HEK293 (cell line): ENCODE measurements at regions not wholly inside any gene's neighbourhood (a gene's known extent, or its start where the extent isn't known, plus 50 kb on each side); places are given as distances from the start of the nearest gene placed in this dataset.

ENCODE experiments used
- CTCF ChIA-PET: fragments of 350-600 bp; formaldehyde crosslinking; extraction: SDS; loops from one replicate; lab custom pipeline; 2021; ENCODE audit warnings: antibody characterized with exemption; lab: Yijun Ruan, JAX
- POLR2A ChIA-PET: fragments of 300-600 bp; formaldehyde crosslinking; extraction: SDS; loops from one replicate; lab custom pipeline; 2020; ENCODE audit warnings: antibody characterized with exemption, inconsistent platforms; lab: Yijun Ruan, JAX
- H3K27ac ChIP-seq: fragments of 200-500 bp; sonication (Bioruptor generic); 2 replicates; pipeline ENCODE4 v1.5.1; 2014; ENCODE audit warnings: low read depth, low read length, control low read depth, inconsistent platforms; ENCODE audit errors: extremely low read depth
- H3K36me3 ChIP-seq, 2 experiments: fragments of 200-500 bp in 1 of 2; sonication (Bioruptor generic) in 1 of 2; 1 replicate in 1 of 2; 2 replicates in 1 of 2; pipeline ENCODE4 v1.5.1; 2014 to 2017; ENCODE audit warnings: inconsistent platforms in 2 of 2, low read length in 2 of 2; ENCODE audit not compliant: control insufficient read depth in 2 of 2, insufficient read depth in 1 of 2
- H3K4me1 ChIP-seq: fragments of 200-500 bp; sonication (Bioruptor generic); 2 replicates; pipeline ENCODE4 v1.5.1; 2014; ENCODE audit warnings: mild to moderate bottlenecking, low read length, inconsistent platforms; ENCODE audit not compliant: control insufficient read depth, insufficient read depth
- H3K4me3 ChIP-seq: 2 replicates; pipeline ENCODE4 v1.5.1; 2011; ENCODE audit warnings: low read depth, mild to moderate bottlenecking, control low read depth, low read length, moderate library complexity
- H3K9me3 ChIP-seq: fragments of 200-500 bp; sonication (Bioruptor generic); 2 replicates; pipeline ENCODE4 v1.5.1; 2014; ENCODE audit warnings: low read depth, low read length, inconsistent platforms; ENCODE audit not compliant: control insufficient read depth, insufficient read depth
- BCL11B ChIP-seq: fragments of 450-650 bp; formaldehyde crosslinking; IDR thresholded peaks from 2 replicates; pipeline ENCODE4 v1.5.1; 2016; ENCODE audit warnings: low read depth, missing biosample characterization, missing genetic modification characterization
- CTCF ChIP-seq: fragments of 450-650 bp; formaldehyde crosslinking; IDR thresholded peaks from 2 replicates; pipeline ENCODE4 v1.5.1; 2016; ENCODE audit warnings: missing biosample characterization, missing genetic modification characterization
- PRDM2 ChIP-seq: fragments of 450-650 bp; formaldehyde crosslinking; IDR thresholded peaks from 2 replicates; pipeline ENCODE4 v1.5.1; 2016; ENCODE audit warnings: missing biosample characterization, missing genetic modification characterization, borderline replicate concordance
- SETDB1 ChIP-seq: IDR thresholded peaks from one replicate; pipeline ENCODE4 v1.6.1; 2017; ENCODE audit warnings: mild to moderate bottlenecking, low read length, moderate library complexity, mixed read lengths; ENCODE audit not compliant: insufficient read length
- TSHZ1 ChIP-seq: fragments of 450-650 bp; formaldehyde crosslinking; IDR thresholded peaks from 2 replicates; pipeline ENCODE4 v1.5.1; 2016; ENCODE audit warnings: missing biosample characterization, missing genetic modification characterization, borderline replicate concordance
- ZBTB20 ChIP-seq: fragments of 450-650 bp; formaldehyde crosslinking; IDR thresholded peaks from 2 replicates; pipeline ENCODE4 v1.5.1; 2016; ENCODE audit warnings: missing biosample characterization, missing genetic modification characterization
- ZBTB48 ChIP-seq: fragments of 450-650 bp; formaldehyde crosslinking; IDR thresholded peaks from 2 replicates; pipeline ENCODE4 v1.5.1; 2016; ENCODE audit warnings: missing biosample characterization, missing genetic modification characterization
- ZNF112 ChIP-seq: fragments of 450-650 bp; formaldehyde crosslinking; IDR thresholded peaks from 2 replicates; pipeline ENCODE4 v1.5.0; 2017; ENCODE audit warnings: missing biosample characterization, missing genetic modification characterization
- ZNF132 ChIP-seq: fragments of 450-650 bp; formaldehyde crosslinking; IDR thresholded peaks from 2 replicates; pipeline ENCODE4 v1.5.1; 2017; ENCODE audit warnings: missing biosample characterization, missing genetic modification characterization, borderline replicate concordance
- ZNF138 ChIP-seq: fragments of 450-650 bp; formaldehyde crosslinking; IDR thresholded peaks from 2 replicates; pipeline ENCODE4 v1.5.1; 2016; ENCODE audit warnings: missing biosample characterization, missing genetic modification characterization, borderline replicate concordance
- ZNF202 ChIP-seq: fragments of 450-650 bp; formaldehyde crosslinking; IDR thresholded peaks from 2 replicates; pipeline ENCODE4 v1.5.1; 2016; ENCODE audit warnings: missing biosample characterization, missing genetic modification characterization, borderline replicate concordance
- ZNF324 ChIP-seq: fragments of 450-650 bp; formaldehyde crosslinking; IDR thresholded peaks from 2 replicates; pipeline ENCODE4 v1.5.1; 2016; ENCODE audit warnings: missing biosample characterization, missing genetic modification characterization
- ZNF488 ChIP-seq: fragments of 450-650 bp; formaldehyde crosslinking; IDR thresholded peaks from 2 replicates; pipeline ENCODE4 v1.5.1; 2016; ENCODE audit warnings: missing biosample characterization, missing genetic modification characterization
- ZNF518A ChIP-seq: fragments of 450-650 bp; formaldehyde crosslinking; conservative IDR thresholded peaks from 2 replicates; pipeline ENCODE4 v1.5.1; 2016; ENCODE audit warnings: low read depth, missing biosample characterization, missing genetic modification characterization
- ZNF610 ChIP-seq: fragments of 450-650 bp; formaldehyde crosslinking; IDR thresholded peaks from 2 replicates; pipeline ENCODE4 v1.5.1; 2016; ENCODE audit warnings: missing biosample characterization, missing genetic modification characterization, borderline replicate concordance
- ZNF660 ChIP-seq: fragments of 450-650 bp; IDR thresholded peaks from 2 replicates; pipeline ENCODE4 v1.5.1; 2018; ENCODE audit warnings: missing biosample characterization, mild to moderate bottlenecking, missing genetic modification characterization
- ZNF777 ChIP-seq: fragments of 450-650 bp; formaldehyde crosslinking; IDR thresholded peaks from 2 replicates; pipeline ENCODE4 v1.5.1; 2017; ENCODE audit warnings: missing biosample characterization, missing genetic modification characterization, borderline replicate concordance

- ChIA-PET CTCF (no interaction called here), POLR2A (no interaction called here)
- no peak overlapping the region for H3K4me3 ChIP-seq
- H3K9me3 ChIP-seq: no peaks in the 10 kb centered on the region
- no peaks in the 10 kb centered on the region for H3K36me3 ChIP-seq
- TF ChIP-seq PRDM2 (no peak), BCL11B (tag by site-specific recombination) (no peak), CTCF (tag by site-specific recombination) (no peak), ZNF112 (tag by site-specific recombination) (no peak), ZNF660 (tag by site-specific recombination) (no peak), ZBTB48 (tag by site-specific recombination) (no peak), ZNF138 (no peak), ZNF777 (tag by site-specific recombination) (no peak), ZNF324 (no peak), ZBTB20 (tag by site-specific recombination) (no peak), ZNF202 (tag by site-specific recombination) (no peak), TSHZ1 (tag by site-specific recombination) (no peak)
- H3K27ac ChIP-seq: no peak overlapping the region
- H3K4me1 ChIP-seq: no peaks in the 10 kb centered on the region
Measured at GRCh38 chr4:124591637-124592036, 120.9 kb downstream of the ANKRD50 start.

- POLR2A ChIA-PET: no interaction called here
- H3K27ac ChIP-seq: no peak overlapping the region
- H3K9me3 ChIP-seq: no peaks in the 10 kb centered on the region
- no peak overlapping the region for H3K4me3 ChIP-seq
- H3K36me3 ChIP-seq: no peaks in the 10 kb centered on the region
- no peaks in the 10 kb centered on the region for H3K4me1 ChIP-seq
- CTCF ChIA-PET: no interaction called here
- TF ChIP-seq ZNF610 (tag by site-specific recombination): no peak
- TF ChIP-seq SETDB1: no peak
- no peak for TF ChIP-seq ZNF132 (tag by site-specific recombination)
- no peak for TF ChIP-seq ZNF488 (tag by site-specific recombination)
- no peak for TF ChIP-seq ZNF518A (tag by site-specific recombination)
Measured at GRCh38 chr4:124593494-124593893, 119.0 kb downstream of the ANKRD50 start.
